PFSK-1 (cell line): ENCODE measurements at regions not wholly inside any gene's neighbourhood (a gene's known extent, or its start where the extent isn't known, plus 50 kb on each side); places are given as distances from the start of the nearest gene placed in this dataset.

Source experiments
- FOXP2 ChIP-seq: optimal IDR thresholded peaks from 2 replicates; pipeline ENCODE3; 2011; ENCODE audit warnings: borderline replicate concordance, control low read depth, inconsistent platforms; ENCODE audit not compliant: insufficient read depth; ENCODE audit errors: extremely low read length, extremely low read depth
- POLR2AphosphoS5 ChIP-seq: IDR thresholded peaks from 2 replicates; pipeline ENCODE4 v1.6.1; 2012; ENCODE audit warnings: low read depth, mild to moderate bottlenecking, control low read depth, low read length, moderate library complexity
- SIN3A ChIP-seq: IDR thresholded peaks from 2 replicates; pipeline ENCODE4 v1.6.1; 2012; ENCODE audit warnings: mild to moderate bottlenecking, low read length, moderate library complexity, borderline replicate concordance; ENCODE audit not compliant: insufficient read depth
- TAF1 ChIP-seq: IDR thresholded peaks from 2 replicates; pipeline ENCODE4 v1.6.1; 2012; ENCODE audit warnings: low read length, control low read depth, borderline replicate concordance; ENCODE audit not compliant: insufficient read depth
- TF ChIP-seq, protein P1 (sequence below), 2 experiments: IDR thresholded peaks; 2 replicates each; pipeline versions ENCODE4 v1.6.1 to v1.8.0; 2011 to 2012; ENCODE audit warnings: low read depth in 2 of 2, low read length in 2 of 2, control low read depth in 1 of 2, inconsistent platforms in 1 of 2, mild to moderate bottlenecking in 1 of 2, moderate library complexity in 1 of 2; ENCODE audit not compliant: insufficient read depth in 1 of 2

GRCh38 chr7:125424721-125425120 lies 495.1 kb upstream of the POT1 start:
- TF ChIP-seq, protein P1, sequence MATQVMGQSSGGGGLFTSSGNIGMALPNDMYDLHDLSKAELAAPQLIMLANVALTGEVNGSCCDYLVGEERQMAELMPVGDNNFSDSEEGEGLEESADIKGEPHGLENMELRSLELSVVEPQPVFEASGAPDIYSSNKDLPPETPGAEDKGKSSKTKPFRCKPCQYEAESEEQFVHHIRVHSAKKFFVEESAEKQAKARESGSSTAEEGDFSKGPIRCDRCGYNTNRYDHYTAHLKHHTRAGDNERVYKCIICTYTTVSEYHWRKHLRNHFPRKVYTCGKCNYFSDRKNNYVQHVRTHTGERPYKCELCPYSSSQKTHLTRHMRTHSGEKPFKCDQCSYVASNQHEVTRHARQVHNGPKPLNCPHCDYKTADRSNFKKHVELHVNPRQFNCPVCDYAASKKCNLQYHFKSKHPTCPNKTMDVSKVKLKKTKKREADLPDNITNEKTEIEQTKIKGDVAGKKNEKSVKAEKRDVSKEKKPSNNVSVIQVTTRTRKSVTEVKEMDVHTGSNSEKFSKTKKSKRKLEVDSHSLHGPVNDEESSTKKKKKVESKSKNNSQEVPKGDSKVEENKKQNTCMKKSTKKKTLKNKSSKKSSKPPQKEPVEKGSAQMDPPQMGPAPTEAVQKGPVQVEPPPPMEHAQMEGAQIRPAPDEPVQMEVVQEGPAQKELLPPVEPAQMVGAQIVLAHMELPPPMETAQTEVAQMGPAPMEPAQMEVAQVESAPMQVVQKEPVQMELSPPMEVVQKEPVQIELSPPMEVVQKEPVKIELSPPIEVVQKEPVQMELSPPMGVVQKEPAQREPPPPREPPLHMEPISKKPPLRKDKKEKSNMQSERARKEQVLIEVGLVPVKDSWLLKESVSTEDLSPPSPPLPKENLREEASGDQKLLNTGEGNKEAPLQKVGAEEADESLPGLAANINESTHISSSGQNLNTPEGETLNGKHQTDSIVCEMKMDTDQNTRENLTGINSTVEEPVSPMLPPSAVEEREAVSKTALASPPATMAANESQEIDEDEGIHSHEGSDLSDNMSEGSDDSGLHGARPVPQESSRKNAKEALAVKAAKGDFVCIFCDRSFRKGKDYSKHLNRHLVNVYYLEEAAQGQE (IDR thresholded peaks at IDR 0.05; ENCODE audit: insufficient read depth in 1 of 2, low read depth in 2 of 2, low read length in 2 of 2): no peak
- no peak for TF ChIP-seq TAF1
- TF ChIP-seq POLR2AphosphoS5: no peak
- TF ChIP-seq FOXP2: no peak
- no peak for TF ChIP-seq SIN3A

DNA sequence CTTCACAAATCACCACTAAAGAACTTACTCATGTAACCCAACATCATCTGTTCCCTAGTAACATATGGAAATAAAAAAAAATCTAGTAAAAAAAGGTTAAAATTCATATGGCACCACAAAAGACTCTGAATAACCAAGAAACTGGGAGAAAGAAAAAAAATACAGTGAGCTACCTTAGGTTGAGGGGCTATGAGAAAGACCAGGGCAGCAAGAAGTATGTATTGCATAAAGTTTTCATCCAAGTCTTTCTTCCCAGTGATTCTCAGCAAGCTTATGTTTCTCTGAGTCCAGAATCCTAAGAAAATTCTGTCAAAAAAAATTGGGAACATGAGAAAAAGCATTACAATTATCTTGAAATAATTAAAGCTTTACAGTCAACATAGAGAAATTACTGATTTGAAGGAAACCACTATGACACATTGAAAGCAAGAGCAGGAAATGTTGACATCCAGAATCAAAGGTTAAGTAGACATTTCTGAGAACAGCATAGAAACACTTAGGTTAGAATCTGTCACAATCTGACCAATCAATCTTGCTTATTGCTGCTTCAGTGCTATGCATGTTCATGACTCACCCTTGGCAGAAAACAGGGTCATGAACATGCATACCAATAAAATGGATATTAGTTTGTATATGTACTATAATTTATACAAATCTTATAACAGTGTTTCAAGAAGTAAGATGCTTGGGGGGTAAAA lies 494.0 kb upstream of the POT1 start:
- TF ChIP-seq SIN3A: no peak
- no peak for TF ChIP-seq POLR2AphosphoS5
- TF ChIP-seq, protein P1 (IDR thresholded peaks at IDR 0.05; ENCODE audit: insufficient read depth in 1 of 2, low read depth in 2 of 2, low read length in 2 of 2): no peak
- no peak for TF ChIP-seq FOXP2
- no peak for TF ChIP-seq TAF1

DNA sequence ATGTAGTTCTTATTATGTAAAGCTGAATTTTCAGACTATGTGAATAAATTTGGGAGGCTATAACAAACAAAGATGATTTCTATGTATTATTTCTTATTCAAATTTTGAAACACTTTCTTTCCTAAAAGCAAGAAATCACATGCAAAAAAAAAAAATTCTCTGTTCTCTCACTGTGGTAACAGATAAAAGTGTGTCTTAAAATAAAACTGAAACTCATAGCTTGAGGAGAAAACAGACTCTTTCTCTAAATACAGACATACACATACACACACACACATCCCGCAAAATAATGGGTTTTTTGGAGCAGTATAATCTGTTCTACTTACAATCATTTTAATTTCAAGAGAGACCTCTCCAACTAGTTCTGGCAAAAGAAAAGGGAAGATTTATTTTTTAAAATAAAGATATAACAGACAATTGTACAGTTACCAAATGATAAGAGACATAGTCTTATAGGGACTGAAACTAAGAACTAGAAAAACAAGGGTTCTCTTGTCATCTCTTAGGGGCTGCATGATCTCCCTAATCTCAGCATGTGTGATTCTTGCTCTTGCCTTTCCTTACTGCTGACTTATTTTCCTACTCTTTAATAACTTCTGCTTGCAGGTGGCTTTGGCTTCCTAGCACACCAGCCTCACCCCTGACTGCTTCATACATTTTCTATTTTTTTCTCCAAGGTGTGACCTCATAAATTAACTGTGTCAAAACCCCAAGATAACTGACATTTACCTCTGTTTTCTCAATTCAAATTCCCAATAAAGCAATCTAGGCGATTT lies 483.5 kb upstream of the POT1 start:
- TF ChIP-seq SIN3A (no peak), TAF1 (no peak), POLR2AphosphoS5 (no peak), FOXP2 (no peak)
- TF ChIP-seq, protein P1 (IDR thresholded peaks at IDR 0.05; ENCODE audit: insufficient read depth in 1 of 2, low read depth in 2 of 2, low read length in 2 of 2): no peak

DNA sequence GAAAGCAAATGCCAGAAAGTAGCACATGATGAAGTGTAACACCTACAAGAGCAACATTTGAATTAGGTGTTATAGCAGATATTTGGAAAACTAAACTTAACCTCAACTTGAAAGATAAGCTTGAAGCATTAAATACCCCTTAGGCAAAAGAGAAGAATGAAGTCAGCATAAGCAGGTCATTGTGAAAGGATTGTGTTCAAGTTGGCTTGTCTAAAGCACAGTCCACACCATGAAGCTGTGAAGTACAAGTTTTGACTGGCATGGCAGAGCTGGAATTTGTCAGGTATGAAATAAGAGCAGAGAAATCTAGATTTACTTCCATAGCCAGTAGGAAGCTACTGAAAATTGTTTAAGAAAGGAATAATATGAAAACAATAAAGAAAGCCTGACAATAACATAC lies 480.3 kb upstream of the POT1 start:
- no peak for TF ChIP-seq FOXP2
- no peak for TF ChIP-seq SIN3A
- TF ChIP-seq POLR2AphosphoS5: no peak
- TF ChIP-seq TAF1: no peak
- TF ChIP-seq, protein P1 (IDR thresholded peaks at IDR 0.05; ENCODE audit: insufficient read depth in 1 of 2, low read depth in 2 of 2, low read length in 2 of 2): no peak
